Central memory CD4-positive, alpha-beta T cell (primary cell): ENCODE measurements at regions not wholly inside any gene's neighbourhood (a gene's known extent, or its start where the extent isn't known, plus 50 kb on each side); places are given as distances from the start of the nearest gene placed in this dataset.

Experiments
- DNase-seq: peaks from one replicate; pipeline ENCODE4 v3.0.0; 2022

DNA sequence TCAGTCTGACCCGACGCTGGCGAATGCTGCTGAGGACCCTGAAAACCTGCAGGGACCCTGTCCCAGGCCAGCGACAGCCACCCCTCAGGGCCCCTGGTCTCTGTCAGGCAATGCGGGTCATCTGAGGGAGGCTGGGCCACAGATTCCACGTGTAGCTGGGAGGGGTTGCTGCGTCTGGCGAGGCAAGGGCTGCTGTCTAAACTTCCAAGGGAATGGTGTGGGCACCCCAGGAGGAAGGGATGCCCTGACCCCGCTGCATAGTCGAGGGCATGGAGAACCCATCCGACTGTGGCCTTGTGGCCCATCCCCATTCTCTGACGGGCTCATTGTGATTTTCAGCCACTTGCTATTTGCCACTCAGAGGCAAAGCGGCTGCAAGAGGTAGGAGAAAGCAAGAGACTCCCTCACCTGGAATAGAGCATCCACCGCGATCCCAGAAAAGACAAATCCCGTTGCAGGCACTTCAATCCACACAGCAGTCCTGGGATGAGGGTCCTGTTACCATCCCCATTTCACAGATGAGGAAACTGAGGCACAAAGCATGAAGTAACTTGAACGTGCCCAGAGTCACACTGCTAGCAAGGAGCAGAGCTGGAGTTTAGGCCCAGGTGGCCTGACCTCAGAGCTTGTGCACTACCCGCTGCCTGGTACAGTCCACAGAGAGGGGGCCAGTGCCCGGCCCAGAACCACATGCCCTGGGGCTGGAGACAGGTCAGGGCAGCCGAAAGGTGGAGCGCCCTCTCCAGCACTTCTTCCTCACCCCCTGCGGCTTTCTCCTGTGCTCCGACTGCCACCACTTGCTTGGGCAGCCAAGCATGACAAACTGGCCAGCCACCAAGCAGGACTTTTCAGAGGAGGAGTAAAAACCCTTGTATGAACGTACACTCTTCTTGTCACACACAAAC lies 163.8 kb upstream of the KLF14 start:
- DNase-seq: no peak

DNA sequence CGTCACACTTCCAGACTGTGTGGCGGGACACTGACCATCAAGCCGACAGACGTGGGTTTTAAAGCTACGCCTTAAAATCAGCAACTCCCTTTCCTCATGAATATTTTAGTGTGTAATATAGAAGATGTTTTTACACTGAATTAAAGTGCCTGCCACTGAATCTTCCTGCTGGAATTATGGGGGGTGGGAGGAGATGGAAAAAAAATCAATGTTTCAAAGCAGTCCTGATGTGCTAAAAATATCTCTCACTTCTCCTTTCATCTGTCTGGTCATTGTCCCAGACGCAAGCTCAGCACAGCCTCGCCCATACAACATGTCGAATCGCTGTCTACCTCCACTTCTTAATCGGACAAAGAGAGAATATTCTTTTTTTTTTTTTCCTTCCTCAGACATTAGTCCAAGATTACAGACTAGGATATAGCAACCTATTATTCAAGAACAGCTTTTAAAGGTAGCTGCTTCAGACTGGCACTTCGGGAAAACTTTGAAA lies 165.1 kb upstream of the KLF14 start:
- DNase-seq: no peak

DNA sequence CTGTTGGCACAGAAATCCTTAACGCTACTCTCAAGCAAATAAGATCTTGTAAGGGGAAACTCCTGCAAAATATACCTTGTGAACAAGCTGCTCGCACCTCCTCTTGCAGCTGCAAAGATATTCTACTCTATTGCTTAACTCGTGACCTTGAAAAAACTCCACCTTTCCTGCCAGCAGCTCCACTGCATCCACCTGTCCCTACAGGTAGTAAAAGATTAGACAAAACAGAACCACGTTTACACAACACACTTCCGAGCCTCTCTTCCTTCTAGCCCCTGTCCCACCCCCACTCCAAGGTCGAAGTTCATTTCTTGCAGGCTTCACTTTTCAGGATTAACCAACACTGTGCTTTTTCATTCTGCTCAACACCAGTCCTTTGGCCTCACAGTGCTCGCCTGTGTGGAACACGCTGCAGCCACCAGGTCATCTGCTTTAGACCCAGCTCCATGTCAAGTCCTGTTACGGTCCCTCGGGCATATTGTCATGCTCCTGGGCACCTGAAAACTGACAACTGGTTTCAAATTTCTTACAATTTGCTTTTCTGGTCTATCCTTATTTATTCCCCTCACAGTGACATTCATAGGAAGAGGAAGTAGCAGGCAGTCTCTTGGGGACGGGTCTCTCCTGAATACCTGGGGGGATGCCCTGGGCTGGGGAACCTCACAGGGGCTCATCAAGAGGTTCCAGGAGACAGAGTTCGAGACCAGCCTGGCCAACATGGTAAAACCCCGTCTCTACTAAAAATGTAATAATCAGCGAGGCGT lies 165.8 kb upstream of the KLF14 start:
- DNase-seq: no peak

DNA sequence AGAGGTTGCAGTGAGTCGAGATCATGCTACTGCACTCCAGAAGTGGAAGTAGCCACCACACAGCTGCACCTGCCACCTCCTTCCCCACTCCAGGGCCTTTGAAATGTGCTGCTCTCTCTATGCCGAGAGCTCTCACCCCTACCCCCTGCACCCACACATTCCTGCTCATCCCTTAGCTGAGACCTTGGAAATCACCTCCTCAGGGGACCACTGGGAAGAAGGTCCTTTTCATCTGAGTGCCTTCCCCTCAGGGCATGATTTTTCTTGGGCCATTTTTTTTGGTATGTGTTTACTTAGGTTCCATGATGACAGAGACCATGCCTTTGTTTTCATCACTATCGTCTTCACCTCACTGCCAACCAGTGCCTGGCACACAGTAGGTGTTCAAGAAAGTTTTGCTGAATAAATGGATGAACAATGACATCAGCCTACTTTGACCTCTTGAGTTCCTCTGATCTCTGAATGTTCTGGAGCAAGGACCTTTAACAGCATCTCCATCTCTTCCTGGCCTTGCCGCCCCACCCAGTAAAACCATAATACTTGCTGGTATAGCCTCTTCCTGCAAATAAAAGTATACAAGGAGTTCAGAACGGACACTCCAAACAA lies 166.6 kb upstream of the KLF14 start:
- no peak for DNase-seq

DNA sequence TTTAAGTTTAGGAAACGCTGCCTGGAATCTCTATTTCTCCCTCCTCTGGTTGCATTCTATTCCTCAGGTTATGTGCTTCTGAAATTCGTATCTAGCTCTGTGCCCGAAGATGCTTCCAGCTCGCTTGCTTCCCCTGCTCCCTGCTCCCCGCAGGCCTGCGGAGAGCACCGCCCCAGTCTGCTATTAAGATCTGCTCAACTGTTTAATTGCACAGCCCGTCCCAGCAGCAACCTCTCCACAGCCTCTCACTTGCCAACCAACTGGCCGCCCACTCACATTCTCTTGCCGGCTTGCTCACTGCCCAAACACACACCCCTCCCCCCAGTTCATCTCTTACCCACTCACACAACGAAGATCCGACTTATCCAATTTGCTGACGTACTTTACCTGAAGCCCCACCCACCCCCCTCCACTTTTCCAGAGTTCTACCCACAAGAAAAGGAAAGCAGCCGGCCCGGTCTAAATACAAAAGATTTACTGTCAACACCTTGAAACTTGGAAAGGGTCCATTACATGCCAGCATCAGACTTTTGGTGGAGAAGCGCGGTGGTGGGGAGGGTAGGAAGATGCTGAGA lies 167.3 kb upstream of the KLF14 start:
- no peak for DNase-seq

DNA sequence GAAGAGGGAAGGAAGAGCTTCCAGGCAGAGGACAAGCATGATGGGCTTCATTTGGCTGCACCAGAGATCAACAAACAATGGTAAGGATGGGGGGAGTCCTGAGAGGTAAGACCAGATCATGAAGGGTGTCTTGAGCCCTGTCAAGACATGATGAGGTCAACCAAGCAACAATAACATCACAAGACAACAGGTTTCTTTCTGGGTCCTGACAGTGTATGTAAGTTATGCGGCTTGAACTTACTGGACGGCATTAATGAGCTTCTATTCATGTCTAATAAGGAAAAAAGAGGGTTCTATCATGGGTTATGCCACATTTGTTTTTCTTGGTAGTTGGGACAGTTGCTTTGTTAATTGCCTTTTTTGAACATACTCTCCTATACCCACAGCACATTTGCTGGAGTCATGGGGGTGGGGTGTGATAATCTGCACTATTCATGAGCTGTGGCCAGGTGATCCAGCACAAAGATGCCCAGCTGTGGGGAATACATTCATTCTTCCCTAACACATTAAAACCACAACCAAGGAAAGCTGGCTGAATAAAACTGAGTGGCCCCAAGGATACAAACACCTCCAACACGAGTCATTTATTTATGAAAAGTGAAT lies 168.8 kb upstream of the KLF14 start:
- DNase-seq: no peak

DNA sequence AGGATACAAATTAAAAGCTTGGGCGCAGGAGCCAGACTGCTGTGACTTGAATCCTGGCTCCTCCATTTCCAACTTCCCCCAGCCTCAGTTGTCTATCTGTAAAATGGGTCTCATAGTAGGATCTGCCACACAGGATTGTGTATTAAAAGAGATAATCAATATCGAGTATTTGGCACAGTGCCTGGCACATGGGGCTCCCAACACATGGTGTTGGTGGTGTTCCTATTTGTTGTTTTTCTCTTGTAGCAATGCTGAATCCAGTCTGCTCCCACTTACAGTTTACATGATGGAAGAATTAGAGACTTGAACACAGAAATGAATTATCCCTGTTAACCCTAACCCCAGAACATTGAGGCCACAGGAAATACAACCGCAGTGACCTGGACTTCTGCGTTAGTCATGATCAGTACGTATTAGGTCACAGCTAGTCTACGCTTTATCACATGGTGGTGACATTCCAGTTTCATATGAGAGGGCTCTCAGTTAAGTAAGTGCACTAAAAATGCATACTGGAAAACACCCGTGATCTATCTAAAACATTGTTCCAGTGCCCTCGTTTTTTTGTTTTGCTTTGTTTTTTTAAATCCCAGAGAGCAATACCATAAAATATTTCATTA lies 169.5 kb upstream of the KLF14 start:
- DNase-seq: no peak

DNA sequence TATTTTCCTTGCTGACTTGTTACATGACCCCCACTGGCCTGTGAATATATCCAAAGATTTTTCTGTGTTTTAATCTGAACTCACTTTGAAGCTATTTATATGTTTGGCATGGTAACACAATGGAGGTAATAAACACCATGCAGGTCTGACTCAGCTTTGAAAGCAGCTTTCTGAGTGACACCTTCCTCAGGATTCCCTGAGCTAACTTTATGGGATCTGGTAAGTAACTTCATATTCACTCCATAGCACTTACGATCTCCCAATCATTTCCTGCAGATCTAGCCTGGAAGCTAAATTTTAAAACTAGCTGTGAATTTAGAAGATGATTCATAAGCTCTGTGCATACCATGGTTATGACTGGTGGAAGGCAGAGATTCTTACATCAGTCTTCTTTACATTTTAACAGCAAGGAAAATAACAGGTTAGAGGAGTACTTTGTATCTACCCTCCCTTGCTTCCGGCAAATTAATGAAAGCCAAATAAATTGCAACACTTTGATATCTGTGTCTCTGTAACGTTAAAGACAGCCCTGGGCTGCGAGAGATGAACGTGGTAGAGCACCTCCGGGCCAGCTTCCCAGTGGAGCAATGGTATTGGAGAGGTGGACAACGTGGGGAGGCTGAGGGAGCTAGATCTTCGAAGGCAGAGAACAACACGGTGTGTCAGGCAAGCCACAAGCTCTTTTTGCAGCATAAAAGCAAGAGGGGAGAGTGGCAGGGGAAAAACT lies 170.2 kb upstream of the KLF14 start:
- no peak for DNase-seq

DNA sequence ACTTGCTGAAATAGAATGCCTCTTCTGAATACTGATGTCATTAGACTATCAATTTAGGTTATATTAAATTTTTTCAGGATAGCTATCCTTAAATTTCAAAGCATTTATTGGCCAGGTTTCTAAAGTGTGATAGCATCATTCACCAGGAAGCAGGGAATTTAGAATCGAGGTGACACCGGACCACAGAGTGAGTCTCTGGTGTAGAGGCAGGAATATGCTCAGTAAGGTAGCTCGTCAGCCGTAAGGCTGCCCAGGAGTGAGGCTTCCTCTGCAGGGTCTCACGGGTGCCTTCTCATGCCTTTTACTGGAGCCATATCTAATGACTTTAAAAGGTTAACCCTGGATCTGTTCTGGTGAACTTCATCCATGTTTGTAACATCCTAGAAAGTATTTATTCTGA lies 170.8 kb upstream of the KLF14 start:
- DNase-seq: no peak

DNA sequence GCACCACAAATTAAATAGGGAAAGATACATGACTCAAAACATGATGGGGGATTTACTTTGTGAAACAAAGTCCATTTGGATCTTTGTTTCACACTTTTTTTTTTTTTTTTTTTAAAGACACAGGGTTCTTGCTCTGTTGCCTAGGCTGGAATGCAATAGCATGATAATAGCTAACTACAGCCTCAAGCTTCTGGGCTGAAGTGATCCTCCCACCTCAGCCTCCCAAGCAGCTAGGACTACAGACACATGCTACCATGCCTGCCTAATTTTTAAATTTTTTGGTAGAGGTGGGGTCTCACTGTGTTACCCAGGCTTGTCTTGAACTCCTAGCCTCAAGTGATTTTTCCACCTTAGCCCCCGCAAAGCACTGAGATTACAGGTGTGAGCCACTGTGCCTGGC lies 172.6 kb upstream of the KLF14 start:
- no peak for DNase-seq

DNA sequence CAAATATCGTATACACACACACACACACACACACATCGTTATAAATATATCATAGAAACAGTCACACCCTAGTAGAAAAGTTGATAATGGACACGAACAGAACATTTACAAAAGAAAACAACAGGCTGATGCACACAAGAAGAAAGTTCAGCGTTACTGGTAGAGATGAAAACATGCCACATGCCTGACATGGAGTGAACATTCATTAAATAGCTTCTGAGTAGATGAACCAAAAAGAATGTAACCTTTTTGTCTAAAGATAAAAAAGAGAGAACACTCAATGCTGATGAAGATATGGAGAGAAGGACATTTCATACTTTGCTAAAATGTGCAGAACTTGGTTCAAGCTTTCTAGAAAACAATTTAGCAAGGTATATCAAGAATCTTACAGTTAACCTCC lies 173.4 kb upstream of the KLF14 start:
- DNase-seq: no peak

DNA sequence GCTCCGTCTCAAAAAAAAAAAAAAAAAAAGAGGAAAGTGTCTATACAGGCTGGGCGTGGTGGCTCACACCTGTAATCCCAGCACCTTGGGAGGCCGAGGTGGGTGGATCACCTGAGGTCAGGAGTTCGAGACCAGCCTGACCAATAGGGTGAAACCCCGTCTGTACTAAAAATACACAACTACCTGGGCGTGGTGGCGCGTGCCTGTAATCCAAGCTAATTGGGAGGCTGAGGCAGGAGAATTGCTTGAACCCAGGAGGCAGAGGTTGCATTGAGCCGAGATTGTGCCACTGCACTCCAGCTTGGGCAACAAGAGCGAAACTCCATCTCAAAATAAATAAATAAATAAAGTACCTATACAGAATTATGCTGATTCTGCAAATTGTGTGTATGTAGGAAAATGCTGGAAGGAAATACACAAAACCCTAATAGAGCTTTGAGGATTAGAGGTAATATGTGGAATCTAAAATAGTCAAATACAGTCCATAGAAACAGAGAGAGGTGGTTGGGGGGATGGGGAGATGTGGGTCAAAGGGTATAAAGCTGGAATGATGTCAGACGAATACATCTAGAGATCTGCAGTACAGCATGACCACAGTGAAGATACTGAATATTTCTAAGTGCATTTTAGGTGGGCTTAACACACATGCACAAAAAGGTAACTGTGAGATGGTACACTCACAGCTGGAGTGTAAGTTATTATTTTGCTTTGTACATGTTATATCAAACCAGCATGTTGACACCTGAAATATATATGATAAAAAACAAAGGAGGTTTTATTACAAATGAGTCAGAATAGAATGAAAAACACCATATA lies 174.5 kb upstream of the KLF14 start:
- DNase-seq: no peak

DNA sequence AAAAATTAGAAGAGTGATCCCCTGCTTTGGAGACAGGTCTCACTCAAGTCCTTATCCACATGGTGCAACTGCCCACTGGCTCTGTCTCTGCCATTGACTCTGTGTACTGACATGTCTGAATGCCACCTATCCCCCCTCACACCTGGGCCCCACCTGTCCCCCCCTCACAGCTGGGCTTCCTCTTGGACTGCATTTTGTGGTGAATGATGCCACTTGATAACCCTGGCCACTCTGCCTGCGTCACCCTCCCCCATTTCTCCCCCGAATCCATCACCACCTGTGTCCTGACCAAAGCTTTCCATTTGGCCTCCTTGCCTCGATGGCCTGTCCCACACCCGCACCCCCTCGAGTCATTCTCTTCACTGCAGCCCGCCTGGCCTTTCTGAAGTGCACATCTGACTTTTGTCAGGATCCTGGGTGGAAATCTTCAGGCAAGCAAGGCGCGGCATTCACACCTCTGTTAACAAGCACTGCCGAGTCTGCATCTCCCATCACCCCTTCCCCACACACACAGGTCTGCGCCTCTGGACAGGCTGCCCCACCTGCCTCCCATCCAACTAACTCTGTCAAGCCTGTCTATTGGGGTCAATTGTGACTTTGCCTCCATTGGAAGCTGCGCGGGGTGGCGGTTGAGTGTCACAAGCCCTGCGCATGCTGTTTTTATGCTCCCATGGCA lies 175.3 kb upstream of the KLF14 start:
- DNase-seq: no peak

DNA sequence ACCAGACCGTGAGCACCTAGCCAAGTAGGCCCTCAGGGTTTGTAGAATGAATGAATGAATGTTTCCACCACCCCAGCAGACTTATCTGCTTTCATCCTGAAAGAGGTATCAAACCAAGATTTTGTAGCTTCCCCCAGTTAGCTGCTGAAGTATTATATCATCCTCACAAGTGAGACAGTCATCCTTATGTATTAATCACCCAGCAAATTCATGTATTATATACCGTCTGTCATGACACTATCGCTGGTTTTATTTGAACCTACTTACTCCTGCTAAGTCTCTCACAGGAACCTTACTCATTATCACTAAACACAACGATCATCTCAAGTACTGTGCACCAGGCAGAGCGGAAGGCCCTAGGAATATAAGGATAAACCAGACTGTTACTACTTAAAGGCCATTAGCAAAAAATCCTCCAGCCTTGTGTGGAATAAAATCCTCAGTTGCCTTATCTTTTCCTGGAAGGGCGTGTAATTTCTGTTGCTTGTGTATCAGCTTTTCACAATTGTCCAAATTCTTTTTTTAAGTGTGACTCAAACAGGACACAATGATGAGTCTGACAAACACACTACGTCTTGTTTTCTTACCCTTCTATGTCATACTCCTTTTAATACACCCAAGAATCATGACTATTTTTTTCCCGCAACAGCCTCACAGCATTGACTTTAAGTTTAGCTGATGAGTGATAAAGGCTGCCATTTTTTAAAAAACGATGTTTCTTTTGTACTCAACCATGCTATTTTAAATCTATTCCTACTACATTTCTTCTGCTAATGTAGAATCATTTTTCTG lies 176.1 kb upstream of the KLF14 start:
- no peak for DNase-seq

DNA sequence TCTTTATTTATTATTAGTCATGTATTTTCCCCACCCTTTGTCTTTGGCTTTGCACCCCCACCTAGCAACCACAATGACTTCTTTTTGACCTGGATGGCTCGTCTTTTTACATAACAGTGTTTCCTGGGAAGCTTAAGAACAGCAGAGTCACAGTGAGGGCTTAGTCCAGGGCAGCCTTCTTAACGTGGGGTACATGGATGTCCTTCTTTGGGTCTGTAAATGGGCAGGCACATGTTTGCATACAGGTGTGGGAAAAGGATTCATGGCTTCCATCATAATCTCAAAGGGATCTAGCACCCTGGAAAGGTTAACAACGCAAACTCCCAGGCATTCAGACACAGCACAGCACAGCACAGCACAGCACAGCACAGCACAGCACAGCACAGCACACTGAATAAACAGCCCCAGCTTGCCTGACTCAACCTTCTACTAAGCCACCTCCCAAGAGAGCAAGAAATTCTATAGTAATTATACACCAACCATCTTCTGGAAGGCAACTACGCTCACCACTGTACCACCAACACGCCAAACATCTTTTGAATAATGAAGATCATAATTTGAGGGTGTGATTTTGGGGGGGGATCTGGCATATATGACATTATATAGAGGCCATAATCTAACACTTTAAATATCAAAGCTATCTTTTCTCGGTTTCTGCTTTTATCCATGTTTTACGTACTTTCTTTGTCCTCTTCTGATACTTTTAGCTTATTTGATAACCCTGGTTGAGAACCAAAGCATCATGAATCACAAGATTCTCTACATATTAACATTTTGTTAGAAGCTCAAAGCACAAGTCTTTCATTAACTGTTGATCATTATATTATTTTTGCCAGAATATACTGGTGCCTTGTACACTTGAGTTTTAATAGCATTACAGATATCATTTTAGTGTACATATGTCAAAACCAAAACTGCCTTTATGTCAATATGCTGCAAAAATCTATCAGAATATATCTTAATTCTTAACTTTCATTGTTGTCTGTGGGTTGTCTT lies 177.2 kb upstream of the KLF14 start:
- DNase-seq: no peak

DNA sequence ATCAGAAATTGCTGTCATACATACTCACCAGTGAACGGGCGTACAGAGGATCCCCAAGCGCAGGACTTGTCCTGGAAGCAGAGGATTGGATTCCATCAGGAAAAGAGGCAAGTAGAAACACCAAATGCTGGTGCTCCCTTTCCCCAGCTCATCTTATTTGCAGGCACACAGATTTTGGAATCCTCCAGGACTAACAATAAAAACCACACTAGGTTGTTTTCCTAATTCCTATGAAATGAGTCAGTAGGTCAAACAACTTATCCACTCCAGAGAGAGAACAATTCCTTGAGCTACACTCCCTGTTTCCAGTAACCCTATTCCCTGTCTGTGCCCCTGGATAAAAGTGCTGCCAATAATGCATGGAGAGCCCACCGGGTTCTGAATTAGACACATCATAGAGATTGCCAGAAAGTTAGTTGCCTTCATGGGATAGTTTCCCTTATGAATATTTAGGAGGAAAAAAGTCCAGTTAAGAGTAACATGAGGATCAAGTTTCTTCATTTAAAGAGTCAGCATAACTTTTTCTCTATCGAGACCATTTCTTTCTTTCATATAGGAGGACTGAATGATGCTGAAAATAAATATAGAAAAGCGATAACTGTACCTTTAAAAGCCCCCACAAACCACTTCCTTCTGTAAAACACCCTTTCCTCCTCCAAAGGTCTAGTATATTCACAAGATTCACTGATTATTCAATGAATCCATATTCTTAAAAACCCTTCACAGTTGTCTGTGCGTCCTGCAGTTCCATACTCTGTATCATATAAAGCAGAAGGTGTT lies 178.3 kb upstream of the KLF14 start:
- peak; percentile 24 for DNase-seq
